ENCODE measurements at regions not wholly inside any gene's neighbourhood (a gene's known extent, or its start where the extent isn't known, plus 50 kb on each side); places are given as distances from the start of the nearest gene placed in this dataset.

- TF ChIP-seq CTCF (IDR thresholded peaks at IDR 0.05) (no peak), POLR2A (IDR thresholded peaks at IDR 0.05) (no peak)
These were observed 594.9 kb downstream of the KCTD8 start for GRCh38 chr4:43853565-43854264.
